HS-5 (cell line): ENCODE measurements at regions not wholly inside any gene's neighbourhood (a gene's known extent, or its start where the extent isn't known, plus 50 kb on each side); places are given as distances from the start of the nearest gene placed in this dataset.
"Not testable (repeated sequence)": the region's sequence is repeated elsewhere in the genome, so short reads cannot be mapped to it uniquely, and the experiment has no call there.

Source experiments
- DNase-seq: peaks from one replicate; pipeline ENCODE4 v3.0.0-alpha.2; 2012; ENCODE audit warnings: low read depth

- no peak for DNase-seq
These were observed 350.3 kb upstream of the FAM98A start for GRCh38 chr2:33949371-33949770.

- no peak for DNase-seq
These were observed 347.1 kb upstream of the FAM98A start for GRCh38 chr2:33946193-33946592.

GRCh38 chr2:33933203-33933602 is 334.1 kb upstream of the FAM98A start:
- no peak for DNase-seq

- no peak for DNase-seq
These were observed 332.1 kb upstream of the FAM98A start for GRCh38 chr2:33931164-33931563.

DNA sequence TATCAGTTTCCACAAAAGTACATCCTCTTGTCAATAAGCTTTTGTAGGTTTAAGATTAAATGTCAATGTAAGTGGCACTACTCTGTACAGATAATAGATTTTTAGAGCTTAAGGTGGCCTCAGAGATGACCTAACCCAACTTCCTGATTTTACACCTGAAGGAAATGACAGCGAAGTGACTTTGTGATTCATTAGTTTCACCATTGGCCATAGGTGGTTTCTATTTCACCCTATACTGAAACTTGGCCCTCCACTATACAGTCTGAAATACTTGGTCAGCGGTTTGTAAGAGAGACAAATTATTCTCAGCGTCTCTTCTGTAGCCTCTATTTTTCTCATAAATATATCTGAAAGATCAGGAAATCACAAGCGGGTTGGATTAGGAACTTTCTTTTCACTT is 330.4 kb upstream of the FAM98A start:
- no peak for DNase-seq

DNA sequence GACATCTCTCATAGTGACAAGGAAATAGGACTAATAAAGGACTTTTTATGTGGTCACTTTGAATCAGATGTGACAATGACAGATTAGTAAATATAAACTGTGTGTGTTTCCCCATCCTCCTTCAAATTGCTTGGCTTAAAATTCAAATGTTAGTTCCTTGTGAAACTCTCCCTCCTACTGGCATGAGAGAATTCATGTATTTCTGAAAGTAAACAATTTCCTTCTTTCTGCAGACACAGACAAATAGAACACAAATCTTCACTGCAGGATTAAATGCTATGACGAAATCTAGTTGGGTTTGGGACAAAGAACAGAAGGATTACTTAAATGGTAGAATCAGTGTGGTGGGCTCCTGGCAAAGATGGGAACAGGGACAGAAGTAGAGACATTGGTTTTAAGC is 328.7 kb upstream of the FAM98A start:
- no peak for DNase-seq

- no peak for DNase-seq
These were observed 326.2 kb upstream of the FAM98A start for GRCh38 chr2:33925311-33925710.

- no peak for DNase-seq
These were observed 325.6 kb upstream of the FAM98A start for GRCh38 chr2:33924586-33925169.

- no peak for DNase-seq
These were observed 318.2 kb upstream of the FAM98A start for GRCh38 chr2:33917252-33917651.

- no peak for DNase-seq
These were observed 314.0 kb upstream of the FAM98A start for GRCh38 chr2:33913071-33913616.

GRCh38 chr2:33911327-33911726 is 312.2 kb upstream of the FAM98A start:
- no peak for DNase-seq

DNA sequence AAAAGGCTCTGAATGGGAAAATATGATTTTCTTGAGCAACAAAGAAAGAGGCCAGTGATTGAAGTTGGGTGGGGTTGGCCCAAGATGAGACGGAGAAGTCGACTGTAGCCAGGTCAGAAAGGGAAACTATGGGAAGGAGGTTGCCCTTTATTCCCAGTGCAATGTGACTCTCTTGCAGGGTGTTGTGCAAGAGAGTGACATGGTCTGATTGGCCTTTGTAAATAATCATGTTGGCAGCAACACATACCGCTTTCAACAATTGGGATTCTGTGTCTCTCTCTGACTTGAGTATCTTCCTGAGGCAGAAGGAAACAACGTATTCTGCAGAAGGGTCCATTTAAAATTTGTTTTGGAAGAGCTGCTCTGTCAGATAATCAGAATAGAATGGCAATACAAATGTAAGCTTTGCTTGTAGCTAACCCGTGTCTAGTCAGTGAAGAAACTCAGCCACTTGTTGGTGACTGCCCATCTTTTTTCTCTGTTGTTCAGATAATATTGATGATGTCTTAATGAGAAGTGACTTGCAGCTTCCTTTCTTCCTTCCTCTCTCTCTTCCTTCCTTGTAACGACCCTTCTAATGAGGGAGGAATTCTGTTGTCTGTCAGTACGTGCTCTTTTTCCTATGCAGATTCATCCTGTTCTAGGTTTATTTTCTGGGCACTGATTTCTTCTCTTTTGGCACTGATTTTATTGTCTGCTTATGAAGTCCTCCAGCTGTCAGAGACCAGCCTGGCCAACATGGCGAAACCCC is 311.0 kb upstream of the FAM98A start:
- DNase-seq, result no peak

GRCh38 chr2:33907866-33908265 is 308.8 kb upstream of the FAM98A start:
- DNase-seq, result no peak

- DNase-seq, result not testable (repeated sequence)
These were observed 307.0 kb upstream of the FAM98A start for GRCh38 chr2:33906129-33906528.

GRCh38 chr2:33904801-33905200 is 305.7 kb upstream of the FAM98A start:
- DNase-seq, result no peak

- no peak for DNase-seq
These were observed 304.6 kb upstream of the FAM98A start for GRCh38 chr2:33903701-33904100.

DNA sequence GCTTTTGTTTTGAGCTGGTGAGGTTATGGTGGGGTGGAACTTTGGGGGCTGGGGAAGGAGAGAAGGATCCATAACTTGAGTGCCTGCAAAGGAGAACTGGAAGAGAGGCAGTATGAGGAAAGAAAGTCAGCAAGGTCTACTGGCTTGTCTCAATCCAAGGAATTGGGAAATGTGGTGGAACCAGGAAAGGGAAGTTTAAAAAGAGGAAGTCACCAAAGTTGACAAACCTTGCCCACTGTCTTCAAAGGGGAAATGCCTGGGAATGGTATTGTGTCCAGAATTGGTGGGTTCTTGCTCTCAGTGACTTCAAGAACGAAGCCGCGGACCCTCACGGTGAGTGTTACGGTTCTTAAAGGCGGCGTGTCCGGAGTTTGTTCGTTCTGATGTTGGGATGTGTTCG is 304.1 kb upstream of the FAM98A start:
- no peak for DNase-seq

- DNase-seq, result no peak
These were observed 301.5 kb upstream of the FAM98A start for GRCh38 chr2:33900610-33901009.

- no peak for DNase-seq
These were observed 298.6 kb upstream of the FAM98A start for GRCh38 chr2:33897741-33898140.

GRCh38 chr2:33893824-33894223 is 294.7 kb upstream of the FAM98A start:
- no peak for DNase-seq

- no peak for DNase-seq
These were observed 292.5 kb upstream of the FAM98A start for GRCh38 chr2:33891616-33892015.

- DNase-seq, result no peak
These were observed 291.6 kb upstream of the FAM98A start for GRCh38 chr2:33890686-33891085.

DNA sequence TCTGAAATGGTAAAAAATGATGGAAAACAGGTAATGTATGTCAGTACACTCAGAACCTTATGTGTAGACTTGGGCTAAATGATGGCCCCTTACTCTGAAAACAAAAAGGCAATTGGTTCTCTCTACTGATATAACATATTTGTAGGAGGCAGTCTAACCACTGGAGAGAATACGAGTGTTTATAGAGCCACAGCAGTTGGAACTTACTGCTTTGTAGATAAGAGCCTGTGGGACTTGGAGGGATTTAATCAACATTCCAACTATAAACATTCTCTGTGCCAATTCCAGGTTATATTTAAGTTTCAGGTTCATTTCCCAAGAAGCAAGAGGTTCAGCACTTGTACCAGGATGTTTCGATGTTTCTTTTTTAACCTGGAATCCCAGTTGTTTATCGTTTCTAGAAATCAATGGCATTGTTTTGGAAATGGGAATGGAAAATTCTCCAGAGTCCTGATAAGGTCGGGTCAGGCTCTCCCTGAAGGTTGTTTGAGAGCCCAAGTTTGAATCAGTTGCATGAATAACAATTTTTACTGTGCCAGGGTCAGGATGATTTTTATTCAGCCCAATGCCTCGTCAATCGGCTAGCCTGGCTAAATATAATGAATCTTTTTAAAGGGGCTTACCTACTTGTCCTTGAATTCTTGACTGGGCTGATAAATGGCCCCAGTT is 278.4 kb upstream of the FAM98A start:
- no peak for DNase-seq
